HEK293 (cell line): ENCODE measurements at regions not wholly inside any gene's neighbourhood (a gene's known extent, or its start where the extent isn't known, plus 50 kb on each side); places are given as distances from the start of the nearest gene placed in this dataset.

Experiments used
- BCL11B ChIP-seq: fragments of 450-650 bp; formaldehyde crosslinking; IDR thresholded peaks from 2 replicates; pipeline ENCODE4 v1.5.1; 2016; ENCODE audit warnings: low read depth, missing biosample characterization, missing genetic modification characterization
- FEZF1 ChIP-seq: fragments of 450-650 bp; formaldehyde crosslinking; IDR thresholded peaks from 2 replicates; pipeline ENCODE4 v1.5.1; 2016; ENCODE audit warnings: missing biosample characterization, missing genetic modification characterization
- GFI1B ChIP-seq: fragments of 450-650 bp; formaldehyde crosslinking; IDR thresholded peaks from 2 replicates; pipeline ENCODE4 v1.5.1; 2016; ENCODE audit warnings: missing biosample characterization, missing genetic modification characterization
- KLF7 ChIP-seq: fragments of 450-650 bp; formaldehyde crosslinking; IDR thresholded peaks from 2 replicates; pipeline ENCODE4 v1.5.1; 2016; ENCODE audit warnings: missing biosample characterization, missing genetic modification characterization, borderline replicate concordance
- KLF8 ChIP-seq: fragments of 450-650 bp; formaldehyde crosslinking; IDR thresholded peaks from 2 replicates; pipeline ENCODE4 v1.5.1; 2016; ENCODE audit warnings: missing biosample characterization, missing genetic modification characterization
- KLF9 ChIP-seq: fragments of 450-650 bp; formaldehyde crosslinking; IDR thresholded peaks from 2 replicates; pipeline ENCODE4 v1.5.1; 2016; ENCODE audit warnings: missing biosample characterization, missing genetic modification characterization, low read depth
- PRDM6 ChIP-seq: fragments of 450-650 bp; formaldehyde crosslinking; IDR thresholded peaks from 2 replicates; pipeline ENCODE4 v1.5.1; 2017; ENCODE audit warnings: missing biosample characterization, missing genetic modification characterization
- RBAK ChIP-seq: fragments of 450-650 bp; formaldehyde crosslinking; IDR thresholded peaks from 2 replicates; pipeline ENCODE4 v1.5.1; 2016; ENCODE audit warnings: missing biosample characterization, missing genetic modification characterization
- SALL2 ChIP-seq: fragments of 450-650 bp; formaldehyde crosslinking; IDR thresholded peaks from 2 replicates; pipeline ENCODE4 v1.5.0; 2017; ENCODE audit warnings: missing biosample characterization, mild to moderate bottlenecking, missing genetic modification characterization, borderline replicate concordance
- SP2 ChIP-seq: fragments of 450-650 bp; formaldehyde crosslinking; IDR thresholded peaks from 2 replicates; pipeline ENCODE4 v1.5.1; 2016; ENCODE audit warnings: missing biosample characterization, missing genetic modification characterization
- ZBTB10 ChIP-seq: fragments of 450-650 bp; formaldehyde crosslinking; IDR thresholded peaks from 2 replicates; pipeline ENCODE4 v1.5.1; 2016; ENCODE audit warnings: missing biosample characterization, missing genetic modification characterization
- ZBTB17 ChIP-seq: fragments of 450-650 bp; formaldehyde crosslinking; IDR thresholded peaks from 2 replicates; pipeline ENCODE4 v1.5.1; 2016; ENCODE audit warnings: missing biosample characterization, missing genetic modification characterization
- ZBTB21 ChIP-seq: fragments of 450-650 bp; formaldehyde crosslinking; IDR thresholded peaks from 2 replicates; pipeline ENCODE4 v1.5.1; 2017; ENCODE audit warnings: missing biosample characterization, missing genetic modification characterization
- ZBTB49 ChIP-seq: fragments of 450-650 bp; formaldehyde crosslinking; IDR thresholded peaks from 2 replicates; pipeline ENCODE4 v1.5.1; 2016; ENCODE audit warnings: missing biosample characterization, missing genetic modification characterization, low read depth
- ZBTB7A ChIP-seq: fragments of 450-650 bp; formaldehyde crosslinking; IDR thresholded peaks from 2 replicates; pipeline ENCODE4 v1.5.1; 2016; ENCODE audit warnings: low read depth, missing biosample characterization, missing genetic modification characterization
- ZFP3 ChIP-seq: fragments of 450-650 bp; formaldehyde crosslinking; IDR thresholded peaks from 2 replicates; pipeline ENCODE4 v1.5.1; 2016; ENCODE audit warnings: low read depth, missing biosample characterization, missing genetic modification characterization
- ZNF114 ChIP-seq: fragments of 450-650 bp; formaldehyde crosslinking; IDR thresholded peaks from 2 replicates; pipeline ENCODE4 v1.5.0; 2017; ENCODE audit warnings: missing biosample characterization, missing genetic modification characterization
- ZNF140 ChIP-seq: fragments of 450-650 bp; formaldehyde crosslinking; IDR thresholded peaks from 2 replicates; pipeline ENCODE4 v1.5.1; 2016; ENCODE audit warnings: missing biosample characterization, missing genetic modification characterization
- ZNF175 ChIP-seq: fragments of 450-650 bp; formaldehyde crosslinking; IDR thresholded peaks from 2 replicates; pipeline ENCODE4 v1.5.1; 2016; ENCODE audit warnings: missing biosample characterization, missing genetic modification characterization
- ZNF184 ChIP-seq: fragments of 450-650 bp; IDR thresholded peaks from 2 replicates; pipeline ENCODE4 v1.5.1; 2018; ENCODE audit warnings: missing biosample characterization, mild to moderate bottlenecking, missing genetic modification characterization
- ZNF211 ChIP-seq: fragments of 450-650 bp; formaldehyde crosslinking; IDR thresholded peaks from 2 replicates; pipeline ENCODE4 v1.5.1; 2016; ENCODE audit warnings: low read depth, missing biosample characterization, missing genetic modification characterization
- ZNF37A ChIP-seq: fragments of 450-650 bp; IDR thresholded peaks from 2 replicates; pipeline ENCODE4 v1.5.1; 2018; ENCODE audit warnings: missing biosample characterization, missing genetic modification characterization
- ZNF404 ChIP-seq: fragments of 450-650 bp; formaldehyde crosslinking; IDR thresholded peaks from 2 replicates; pipeline ENCODE4 v1.5.1; 2017; ENCODE audit warnings: missing biosample characterization, missing genetic modification characterization
- ZNF518A ChIP-seq: fragments of 450-650 bp; formaldehyde crosslinking; conservative IDR thresholded peaks from 2 replicates; pipeline ENCODE4 v1.5.1; 2016; ENCODE audit warnings: low read depth, missing biosample characterization, missing genetic modification characterization
- ZNF555 ChIP-seq: fragments of 450-650 bp; formaldehyde crosslinking; conservative IDR thresholded peaks from 2 replicates; pipeline ENCODE4 v1.5.1; 2017; ENCODE audit warnings: missing biosample characterization, mild to moderate bottlenecking, missing genetic modification characterization, inconsistent platforms
- ZNF558 ChIP-seq: fragments of 450-650 bp; formaldehyde crosslinking; IDR thresholded peaks from 2 replicates; pipeline ENCODE4 v1.5.1; 2016; ENCODE audit warnings: missing biosample characterization, missing genetic modification characterization
- ZNF560 ChIP-seq: fragments of 450-650 bp; formaldehyde crosslinking; IDR thresholded peaks from 2 replicates; pipeline ENCODE4 v1.5.1; 2017; ENCODE audit warnings: missing biosample characterization, missing genetic modification characterization, borderline replicate concordance
- ZNF76 ChIP-seq: fragments of 450-650 bp; formaldehyde crosslinking; IDR thresholded peaks from 2 replicates; pipeline ENCODE4; 2016; ENCODE audit warnings: low read depth, missing biosample characterization, missing genetic modification characterization, borderline replicate concordance
- ZNF785 ChIP-seq: fragments of 450-650 bp; formaldehyde crosslinking; IDR thresholded peaks from 2 replicates; pipeline ENCODE4 v1.5.1; 2016; ENCODE audit warnings: missing biosample characterization, missing genetic modification characterization
- ZNF837 ChIP-seq: fragments of 450-650 bp; formaldehyde crosslinking; IDR thresholded peaks from 2 replicates; pipeline ENCODE4 v1.5.1; 2016; ENCODE audit warnings: missing biosample characterization, missing genetic modification characterization
- ZSCAN30 ChIP-seq: fragments of 450-650 bp; IDR thresholded peaks from 2 replicates; pipeline ENCODE4 v1.5.1; 2018; ENCODE audit warnings: missing biosample characterization, mild to moderate bottlenecking, missing genetic modification characterization, moderate library complexity

GRCh38 chr7:17598846-17599245 lies 300.4 kb downstream of the AHR start (continued):
- TF ChIP-seq ZNF76 (tag by site-specific recombination) (no peak; the same call in 1 of the 2 replicates), ZNF37A (tag by site-specific recombination) (no peak), RBAK (tag by site-specific recombination) (no peak), ZBTB17 (tag by site-specific recombination) (peak; percentile 64), ZNF837 (tag by site-specific recombination) (no peak), ZNF184 (tag by site-specific recombination) (peak; percentile 40; the same call in 1 of the 2 replicates), ZNF518A (tag by site-specific recombination) (no peak; the same call in 1 of the 2 replicates), ZFP3 (no peak), ZBTB10 (no peak), ZNF560 (tag by site-specific recombination) (no peak), ZNF175 (tag by site-specific recombination) (no peak), ZBTB21 (peak; percentile 51), ZNF404 (tag by site-specific recombination) (no peak), KLF9 (tag by site-specific recombination) (no peak), ZBTB49 (no peak), ZSCAN30 (tag by site-specific recombination) (no peak), GFI1B (tag by site-specific recombination) (peak; percentile 81; the same call in 1 of the 2 replicates), KLF7 (tag by site-specific recombination) (no peak), ZNF785 (tag by site-specific recombination) (no peak), SALL2 (tag by site-specific recombination) (no peak), ZNF140 (tag by site-specific recombination) (no peak), ZNF211 (no peak), BCL11B (tag by site-specific recombination) (no peak), FEZF1 (peak; percentile 88), KLF8 (tag by site-specific recombination) (peak; percentile 77), ZBTB7A (tag by site-specific recombination) (no peak), SP2 (no peak), ZNF558 (tag by site-specific recombination) (peak; percentile 72), PRDM6 (peak; percentile 41; the same call in 1 of the 2 replicates), ZNF114 (tag by site-specific recombination) (no peak), ZNF555 (tag by site-specific recombination) (no peak)
